ENCODE measurements at regions not wholly inside any gene's neighbourhood (a gene's known extent, or its start where the extent isn't known, plus 50 kb on each side); places are given as distances from the start of the nearest gene placed in this dataset.

DNA sequence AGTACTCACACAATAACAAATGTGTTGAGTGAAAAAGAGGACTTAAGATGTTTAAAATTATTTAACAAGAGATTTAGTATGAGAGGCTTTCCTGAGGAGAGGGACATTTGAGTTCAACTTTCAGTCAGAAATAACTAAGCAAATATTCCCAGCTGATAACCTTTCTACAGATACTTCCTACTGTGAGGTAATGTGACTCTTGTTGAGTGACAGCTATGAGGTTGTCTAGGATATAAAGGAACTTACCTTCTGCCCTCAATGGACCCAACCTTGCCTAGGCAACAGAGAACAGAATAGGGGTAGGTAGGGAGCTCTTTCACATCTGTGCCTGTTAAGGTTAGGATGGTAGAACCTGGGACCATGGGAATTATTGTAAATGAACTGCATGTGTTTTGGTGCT is 54.7 kb downstream of the GLUD2 start:
- DNase-seq (no peak), ATAC-seq (no peak)

DNA sequence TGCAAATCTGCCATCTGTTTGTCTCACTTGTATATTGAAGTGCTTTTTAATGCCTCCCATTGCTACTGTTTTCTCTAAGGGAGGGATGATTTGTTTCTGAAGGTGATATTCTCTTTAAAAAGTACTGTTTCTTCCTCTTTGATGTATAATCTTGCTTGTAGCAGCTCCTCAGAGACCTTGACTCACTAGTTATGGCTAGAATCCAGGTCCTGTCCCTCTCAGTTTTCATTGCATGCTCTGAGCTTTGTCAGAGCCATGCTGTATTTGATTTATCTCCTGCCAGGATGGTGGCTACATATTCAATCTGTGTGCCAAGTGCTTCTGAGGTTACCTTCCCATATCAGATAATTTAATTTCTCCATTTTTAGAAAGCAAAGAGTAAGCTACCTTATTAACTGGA is 56.0 kb downstream of the GLUD2 start:
- ATAC-seq (no peak), DNase-seq (no peak)

DNA sequence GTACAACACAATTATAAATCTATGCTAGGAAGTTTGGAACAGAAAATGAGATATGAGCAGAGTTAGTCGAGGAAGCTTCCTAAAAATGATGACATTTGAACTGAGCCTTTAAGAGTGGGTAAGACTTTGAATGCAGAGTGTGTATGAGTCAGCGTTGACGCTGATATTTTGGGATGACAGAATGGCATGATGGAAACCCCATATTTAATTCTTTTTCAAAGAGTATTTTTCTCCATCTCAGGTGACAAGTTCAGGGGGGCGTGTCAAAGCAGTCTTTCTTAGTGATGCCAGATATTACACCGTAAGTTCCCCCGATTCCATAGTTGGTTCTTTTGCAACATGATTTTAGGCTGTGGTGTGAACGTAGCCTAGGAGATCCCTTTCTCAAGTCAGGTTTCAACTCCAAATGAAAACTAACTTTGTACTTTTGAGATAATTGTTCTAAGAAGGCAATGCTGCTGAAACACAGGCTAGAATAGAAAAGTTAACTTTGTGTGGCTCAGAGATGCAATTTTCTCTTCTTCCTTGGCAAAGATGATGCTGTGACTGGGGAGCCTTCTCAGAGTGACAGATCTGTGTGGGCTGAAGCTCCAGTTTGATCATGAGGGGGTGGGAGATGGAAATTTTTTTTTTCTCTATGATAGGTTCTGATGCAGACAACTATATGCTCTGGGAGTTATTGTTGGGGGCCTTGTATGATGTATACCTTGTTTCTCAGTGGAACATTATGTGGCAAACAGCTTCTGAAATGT is 59.2 kb downstream of the GLUD2 start:
- no peak for ATAC-seq
- DNase-seq = no peak

- no peak for ATAC-seq
- DNase-seq = no peak
These were observed 62.6 kb downstream of the GLUD2 start for GRCh38 chrX:121109986-121110385.

GRCh38 chrX:121110536-121110935 is 63.1 kb downstream of the GLUD2 start:
- DNase-seq (no peak), ATAC-seq (no peak)

- ATAC-seq = no peak
- DNase-seq = no peak
These were observed 67.3 kb downstream of the GLUD2 start for GRCh38 chrX:121114691-121115090.

GRCh38 chrX:121120690-121121605 is 73.5 kb downstream of the GLUD2 start:
- ATAC-seq = no peak
- no peak for DNase-seq

DNA sequence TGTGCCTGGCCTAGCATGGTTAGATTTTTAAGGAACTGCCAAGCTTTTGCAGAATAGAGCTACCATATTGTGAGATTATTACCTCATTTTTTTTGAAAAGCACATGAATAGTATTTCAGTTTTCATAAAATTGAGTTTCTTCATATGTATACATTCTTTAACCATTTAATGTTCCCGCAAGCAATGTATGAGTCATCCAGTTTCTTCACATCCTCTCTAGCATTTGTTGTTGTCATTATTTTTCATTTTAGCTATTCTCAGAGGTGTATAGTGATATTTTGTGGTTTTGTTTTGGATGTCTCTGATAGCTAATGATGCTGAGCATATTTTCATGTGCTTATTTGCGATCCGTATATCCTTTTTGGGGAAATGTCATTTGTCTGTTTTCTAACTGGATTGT is 74.9 kb downstream of the GLUD2 start:
- no peak for DNase-seq

GRCh38 chrX:121128925-121129877 is 81.8 kb downstream of the GLUD2 start:
- DNase-seq (no peak), ATAC-seq (no peak)

More for the DNA sequence above, 74.9 kb downstream of the GLUD2 start:
- ATAC-seq = no peak

GRCh38 chrX:121132675-121133074 is 85.3 kb downstream of the GLUD2 start:
- ATAC-seq (no peak), DNase-seq (no peak)

DNA sequence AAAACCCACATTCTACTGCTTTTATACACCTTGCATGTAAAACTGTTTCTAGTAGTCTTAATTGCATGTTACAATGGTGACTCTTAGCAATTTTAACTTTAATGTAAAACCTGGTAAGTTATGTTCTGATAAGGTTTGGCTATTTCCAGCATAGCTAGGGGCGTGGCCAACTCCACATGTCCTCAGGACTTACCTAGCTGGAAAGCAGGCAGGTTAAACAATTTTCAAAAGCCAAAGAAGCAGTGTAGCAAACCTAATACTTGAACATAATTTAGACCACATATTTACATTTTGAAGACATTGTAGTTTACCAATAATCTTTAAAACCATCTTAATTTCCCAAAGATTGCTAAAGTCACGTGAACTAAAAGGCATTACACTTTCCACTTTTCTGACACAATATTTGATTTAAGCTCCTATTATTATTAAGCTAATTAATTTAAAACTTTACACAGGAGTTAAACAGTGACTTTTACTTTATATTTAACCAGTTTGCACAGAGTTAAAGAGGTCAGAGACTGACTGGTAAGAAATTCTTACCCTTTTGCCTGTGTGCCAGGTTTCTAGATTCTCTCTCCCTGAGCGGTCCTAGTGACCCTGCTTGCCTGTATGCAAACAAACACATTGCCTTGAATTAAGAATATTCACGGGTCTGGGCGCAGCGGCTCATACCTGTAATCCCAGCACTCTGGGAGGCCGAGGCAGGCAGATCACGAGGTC is 88.2 kb downstream of the GLUD2 start:
- no peak for DNase-seq
- ATAC-seq = no peak

DNA sequence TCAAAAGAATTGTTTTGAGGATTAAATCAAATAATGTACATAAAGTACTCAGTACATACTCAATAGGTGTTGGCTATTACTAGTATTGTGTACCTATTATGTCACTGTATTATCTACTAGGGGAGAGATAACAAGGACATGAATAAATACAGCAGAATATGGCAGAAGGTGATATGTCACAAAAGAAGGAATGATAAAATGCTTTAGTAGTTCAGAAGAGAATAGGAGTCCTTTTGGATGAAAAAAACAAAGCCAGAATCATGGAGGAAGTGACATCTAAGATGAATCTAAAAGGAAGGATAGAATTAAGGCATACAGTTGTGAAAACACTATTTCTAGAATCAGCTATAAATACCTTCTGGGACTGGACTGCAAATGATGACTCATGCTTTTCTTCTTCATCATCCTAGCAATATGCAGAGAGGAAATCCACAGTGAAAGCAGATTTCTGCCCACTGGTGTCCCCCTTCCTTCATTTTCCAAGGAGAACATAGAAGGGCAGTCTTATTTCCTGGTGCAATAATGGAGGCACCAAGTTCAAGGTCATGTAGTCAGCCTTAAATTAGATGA is 98.7 kb downstream of the GLUD2 start:
- ATAC-seq = no peak
- no peak for DNase-seq

- no peak for DNase-seq
- ATAC-seq = no peak
These were observed 102.8 kb downstream of the GLUD2 start for GRCh38 chrX:121150217-121150616.

DNA sequence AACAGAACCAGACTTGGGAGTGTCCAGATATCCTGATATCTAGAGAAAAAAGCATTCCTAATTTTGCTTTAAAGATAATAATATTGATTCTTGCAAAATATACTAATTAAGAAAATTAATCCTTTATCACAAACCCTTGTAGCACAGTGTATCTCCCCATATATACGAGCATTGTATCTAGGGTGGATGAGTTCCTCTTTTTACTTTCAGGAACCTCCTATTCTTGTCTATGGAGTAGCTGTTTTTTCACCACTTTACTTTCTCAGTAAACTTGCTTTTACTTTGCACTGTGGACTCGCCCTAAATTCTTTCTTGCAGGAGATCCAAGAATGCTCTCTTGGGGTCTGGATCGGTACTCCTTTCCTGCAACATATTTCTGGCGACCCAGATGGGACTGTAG is 103.9 kb downstream of the GLUD2 start:
- no peak for ATAC-seq

GRCh38 chrX:121154858-121155404 is 107.5 kb downstream of the GLUD2 start:
- no peak for DNase-seq
- no peak for ATAC-seq

More for the DNA sequence above, 103.9 kb downstream of the GLUD2 start:
- no peak for DNase-seq

DNA sequence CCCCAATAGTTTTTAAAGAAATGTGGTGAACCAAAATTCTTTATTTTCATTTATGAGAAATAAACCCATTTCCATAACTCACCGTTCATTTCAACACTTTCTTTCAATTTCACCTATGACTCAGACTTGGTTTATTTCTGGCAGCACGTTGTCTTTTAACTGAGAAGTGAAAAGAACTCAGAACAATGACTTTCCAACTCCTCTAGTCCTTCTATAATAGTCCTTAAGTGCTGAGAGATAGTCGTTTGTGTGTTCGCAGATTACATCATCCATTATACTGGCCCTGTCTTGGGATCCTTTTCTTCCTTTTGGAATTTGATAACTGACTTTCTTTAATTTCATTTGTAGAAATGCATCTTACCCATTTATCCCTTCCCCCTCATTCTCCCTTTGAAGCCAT is 113.6 kb downstream of the GLUD2 start:
- DNase-seq (no peak), ATAC-seq (no peak)

DNA sequence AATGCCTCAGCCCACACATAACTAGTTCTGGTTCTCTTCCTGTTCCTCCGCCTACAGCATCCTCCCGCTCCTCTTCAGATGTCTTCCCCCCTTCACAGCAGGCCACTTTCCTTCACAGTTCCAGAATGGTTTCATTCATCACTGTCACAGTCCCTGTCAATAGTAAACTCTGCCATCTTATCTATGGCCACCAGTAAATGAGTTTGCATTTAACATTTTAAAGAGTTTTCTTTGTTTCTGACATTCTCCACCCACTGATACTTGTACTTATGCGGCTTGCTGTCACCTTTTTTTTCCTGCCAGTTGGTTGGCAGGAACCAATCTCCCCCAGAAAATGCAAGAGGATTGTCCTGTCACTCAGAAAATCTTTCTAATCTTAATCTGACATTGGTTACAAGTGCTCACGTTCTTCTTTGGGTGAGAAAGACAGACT is 114.1 kb downstream of the GLUD2 start:
- ATAC-seq = peak; percentile 61

DNA sequence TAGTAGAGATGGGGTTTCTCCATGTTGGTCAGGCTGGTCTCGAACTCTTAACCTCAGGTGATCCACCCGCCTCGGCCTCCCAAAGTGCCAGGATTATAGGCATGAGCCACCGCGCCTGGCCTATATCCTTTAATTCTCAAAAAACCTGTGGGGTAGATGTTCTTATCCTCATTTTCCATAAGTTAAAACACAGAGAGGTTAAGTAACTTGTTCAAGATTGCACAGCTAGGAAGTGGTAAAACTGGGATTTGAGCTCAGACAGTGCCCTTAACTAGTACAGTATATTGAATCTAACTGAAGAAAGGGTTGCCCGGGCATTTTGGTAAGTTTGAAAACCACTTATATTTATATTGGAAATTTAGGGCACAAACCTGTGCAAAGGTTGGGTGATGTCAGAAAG is 116.0 kb downstream of the GLUD2 start:
- no peak for DNase-seq
- ATAC-seq = no peak

More for the DNA sequence above, 114.1 kb downstream of the GLUD2 start:
- no peak for DNase-seq

- DNase-seq (no peak), ATAC-seq (no peak)
These were observed 118.5 kb downstream of the GLUD2 start for GRCh38 chrX:121165930-121166359.

Measured in stimulated activated naive CD8-positive, alpha-beta T cell treated with anti-CD3 and anti-CD28 coated beads, Interleukin-15, Interleukin-2, amounts not matched to agents 100 U/mL and 50 U/mL, for 24 hours (primary cell).